IPS-15b (cell line): ENCODE measurements at regions not wholly inside any gene's neighbourhood (a gene's known extent, or its start where the extent isn't known, plus 50 kb on each side); places are given as distances from the start of the nearest gene placed in this dataset.

ENCODE experiments used
- H3K27me3 ChIP-seq: one replicate; pipeline ENCODE4 v1.6.1; 2013; ENCODE audit warnings: low read length; ENCODE audit not compliant: control insufficient read depth, insufficient read depth
- H3K36me3 ChIP-seq: one replicate; pipeline ENCODE4 v1.6.1; 2013; ENCODE audit warnings: low read length; ENCODE audit not compliant: control insufficient read depth, insufficient read depth
- H3K4me1 ChIP-seq: one replicate; pipeline ENCODE4 v1.6.1; 2013; ENCODE audit warnings: mild to moderate bottlenecking, low read length; ENCODE audit not compliant: control insufficient read depth, insufficient read depth
- H3K4me3 ChIP-seq: one replicate; pipeline ENCODE4 v1.5.1; 2013; ENCODE audit warnings: low read depth, low read length
- H3K9ac ChIP-seq: one replicate; pipeline ENCODE4 v1.6.1; 2013; ENCODE audit warnings: low read depth, mild to moderate bottlenecking, low read length
- H3K9me3 ChIP-seq: one replicate; pipeline ENCODE4 v1.6.1; 2013; ENCODE audit warnings: mild to moderate bottlenecking, low read length; ENCODE audit not compliant: control insufficient read depth, insufficient read depth

- no peaks in the 10 kb centered on the region for H3K36me3 ChIP-seq
- peaks cover 5% of the 10 kb centered on the region for H3K4me1 ChIP-seq
- no peaks in the 10 kb centered on the region for H3K9me3 ChIP-seq
- H3K27me3 ChIP-seq: no peaks in the 10 kb centered on the region
- no peak overlapping the region for H3K9ac ChIP-seq
- no peak overlapping the region for H3K4me3 ChIP-seq
These were observed 410.4 kb upstream of the TRAM1L1 start for GRCh38 chr4:117495802-117496201.

GRCh38 chr4:117512414-117512813 lies 427.0 kb upstream of the TRAM1L1 start:
- no peaks in the 10 kb centered on the region for H3K27me3 ChIP-seq
- no peaks in the 10 kb centered on the region for H3K36me3 ChIP-seq
- H3K9me3 ChIP-seq: no peaks in the 10 kb centered on the region
- H3K4me1 ChIP-seq: no peaks in the 10 kb centered on the region
- H3K9ac ChIP-seq: no peak overlapping the region
- H3K4me3 ChIP-seq: no peak overlapping the region

GRCh38 chr4:117514391-117515175 lies 429.2 kb upstream of the TRAM1L1 start:
- Histone ChIP-seq H3K27me3 (no peaks in the 10 kb centered on the region), H3K9ac (no peak overlapping the region), H3K9me3 (no peaks in the 10 kb centered on the region), H3K4me1 (no peaks in the 10 kb centered on the region), H3K36me3 (no peaks in the 10 kb centered on the region), H3K4me3 (no peak overlapping the region)

- Histone ChIP-seq H3K4me1 (no peaks in the 10 kb centered on the region), H3K4me3 (no peak overlapping the region), H3K9me3 (no peaks in the 10 kb centered on the region)
These were observed 430.5 kb upstream of the TRAM1L1 start for GRCh38 chr4:117515921-117516320.

GRCh38 chr4:117527601-117528000 lies 442.2 kb upstream of the TRAM1L1 start:
- Histone ChIP-seq H3K27me3 (no peaks in the 10 kb centered on the region), H3K4me1 (no peaks in the 10 kb centered on the region), H3K36me3 (no peaks in the 10 kb centered on the region), H3K4me3 (no peak overlapping the region), H3K9ac (no peak overlapping the region), H3K9me3 (no peaks in the 10 kb centered on the region)

More at GRCh38 chr4:117515921-117516320, 430.5 kb upstream of the TRAM1L1 start:
- no peaks in the 10 kb centered on the region for H3K27me3 ChIP-seq
- no peak overlapping the region for H3K9ac ChIP-seq
- no peaks in the 10 kb centered on the region for H3K36me3 ChIP-seq

GRCh38 chr4:117529401-117529800 lies 444.0 kb upstream of the TRAM1L1 start:
- H3K9ac ChIP-seq: no peak overlapping the region
- H3K4me3 ChIP-seq: no peak overlapping the region
- H3K36me3 ChIP-seq: no peaks in the 10 kb centered on the region
- H3K4me1 ChIP-seq: no peaks in the 10 kb centered on the region
- no peaks in the 10 kb centered on the region for H3K27me3 ChIP-seq
- no peaks in the 10 kb centered on the region for H3K9me3 ChIP-seq

GRCh38 chr4:117533501-117533900 lies 448.1 kb upstream of the TRAM1L1 start:
- H3K4me3 ChIP-seq: no peak overlapping the region
- H3K4me1 ChIP-seq: no peaks in the 10 kb centered on the region
- H3K9ac ChIP-seq: no peak overlapping the region
- no peaks in the 10 kb centered on the region for H3K27me3 ChIP-seq
- H3K9me3 ChIP-seq: no peaks in the 10 kb centered on the region
- H3K36me3 ChIP-seq: no peaks in the 10 kb centered on the region

GRCh38 chr4:117545039-117545438 lies 459.7 kb upstream of the TRAM1L1 start:
- H3K27me3 ChIP-seq: no peaks in the 10 kb centered on the region
- H3K9ac ChIP-seq: no peak overlapping the region
- H3K36me3 ChIP-seq: no peaks in the 10 kb centered on the region
- H3K4me3 ChIP-seq: no peak overlapping the region
- no peaks in the 10 kb centered on the region for H3K4me1 ChIP-seq
- H3K9me3 ChIP-seq: no peaks in the 10 kb centered on the region

- Histone ChIP-seq H3K27me3 (no peaks in the 10 kb centered on the region), H3K9ac (no peak overlapping the region), H3K4me1 (no peaks in the 10 kb centered on the region), H3K4me3 (no peak overlapping the region), H3K9me3 (no peaks in the 10 kb centered on the region), H3K36me3 (no peaks in the 10 kb centered on the region)
These were observed 464.1 kb upstream of the TRAM1L1 start for GRCh38 chr4:117549524-117549923.

GRCh38 chr4:117550085-117550484 lies 464.7 kb upstream of the TRAM1L1 start:
- H3K36me3 ChIP-seq: no peaks in the 10 kb centered on the region
- H3K4me3 ChIP-seq: no peak overlapping the region
- H3K9me3 ChIP-seq: no peaks in the 10 kb centered on the region
- H3K27me3 ChIP-seq: no peaks in the 10 kb centered on the region
- H3K4me1 ChIP-seq: no peaks in the 10 kb centered on the region
- no peak overlapping the region for H3K9ac ChIP-seq

- Histone ChIP-seq H3K36me3 (no peaks in the 10 kb centered on the region), H3K9ac (no peak overlapping the region), H3K9me3 (no peaks in the 10 kb centered on the region), H3K4me1 (no peaks in the 10 kb centered on the region), H3K4me3 (no peak overlapping the region), H3K27me3 (no peaks in the 10 kb centered on the region)
These were observed 474.0 kb upstream of the NDST3 start for GRCh38 chr4:117560329-117560728.

GRCh38 chr4:117574085-117574484 lies 460.2 kb upstream of the NDST3 start:
- Histone ChIP-seq H3K4me3 (no peak overlapping the region), H3K9ac (no peak overlapping the region), H3K9me3 (no peaks in the 10 kb centered on the region), H3K36me3 (no peaks in the 10 kb centered on the region), H3K4me1 (no peaks in the 10 kb centered on the region), H3K27me3 (no peaks in the 10 kb centered on the region)
